ENCODE measurements at regions not wholly inside any gene's neighbourhood (a gene's known extent, or its start where the extent isn't known, plus 50 kb on each side); places are given as distances from the start of the nearest gene placed in this dataset.

GRCh38 chr4:83692028-83692427, 156.1 kb downstream of the GPAT3 start:
- peak; percentile 37 for DNase-seq

GRCh38 chr4:83686166-83686565, 150.3 kb downstream of the GPAT3 start:
- peak; percentile 84 for DNase-seq

- DNase-seq, result no peak
Observed at GRCh38 chr4:83679692-83680091, 143.8 kb downstream of the GPAT3 start.

GRCh38 chr4:83679254-83679653, 143.3 kb downstream of the GPAT3 start:
- DNase-seq, result no peak

- no peak for DNase-seq
Observed at GRCh38 chr4:83677656-83678055, 141.7 kb downstream of the GPAT3 start.

GRCh38 chr4:83664741-83665140, 128.8 kb downstream of the GPAT3 start:
- no peak for DNase-seq

- no peak for DNase-seq
Observed at GRCh38 chr4:83664071-83664470, 128.2 kb downstream of the GPAT3 start.

- no peak for DNase-seq
Observed at GRCh38 chr4:83662204-83662603, 126.3 kb downstream of the GPAT3 start.

GRCh38 chr4:83661359-83661758, 125.5 kb downstream of the GPAT3 start:
- DNase-seq, result no peak

- DNase-seq, result no peak
Observed at GRCh38 chr4:83660578-83660977, 124.7 kb downstream of the GPAT3 start.

GRCh38 chr4:83658806-83659205, 122.9 kb downstream of the GPAT3 start:
- no peak for DNase-seq

GRCh38 chr4:83657336-83657735, 121.4 kb downstream of the GPAT3 start:
- no peak for DNase-seq
